ENCODE measurements at regions not wholly inside any gene's neighbourhood (a gene's known extent, or its start where the extent isn't known, plus 50 kb on each side); places are given as distances from the start of the nearest gene placed in this dataset.

DNA sequence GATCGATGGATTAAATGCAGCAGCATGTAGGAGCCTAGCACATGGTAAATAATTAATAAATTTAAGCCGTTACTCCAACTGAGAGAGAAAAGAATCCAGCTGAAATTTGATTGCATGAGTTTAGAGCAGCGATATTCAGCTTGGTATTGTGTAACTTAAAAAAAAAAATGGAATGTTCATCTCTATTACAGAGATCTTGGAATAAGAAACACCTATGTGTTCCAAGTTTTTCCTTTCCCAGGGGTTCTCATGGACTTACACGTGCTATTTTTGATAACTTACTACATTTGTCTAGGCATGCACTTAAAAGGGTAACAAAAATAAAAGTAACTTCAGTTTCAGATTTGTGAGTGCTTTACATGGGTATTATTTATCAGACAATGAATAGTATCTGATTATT, 122.8 kb downstream of the RASSF9 start:
- ChIA-PET POLR2A (no interaction called here), CTCF (no interaction called here)
- TF ChIP-seq, protein P1, sequence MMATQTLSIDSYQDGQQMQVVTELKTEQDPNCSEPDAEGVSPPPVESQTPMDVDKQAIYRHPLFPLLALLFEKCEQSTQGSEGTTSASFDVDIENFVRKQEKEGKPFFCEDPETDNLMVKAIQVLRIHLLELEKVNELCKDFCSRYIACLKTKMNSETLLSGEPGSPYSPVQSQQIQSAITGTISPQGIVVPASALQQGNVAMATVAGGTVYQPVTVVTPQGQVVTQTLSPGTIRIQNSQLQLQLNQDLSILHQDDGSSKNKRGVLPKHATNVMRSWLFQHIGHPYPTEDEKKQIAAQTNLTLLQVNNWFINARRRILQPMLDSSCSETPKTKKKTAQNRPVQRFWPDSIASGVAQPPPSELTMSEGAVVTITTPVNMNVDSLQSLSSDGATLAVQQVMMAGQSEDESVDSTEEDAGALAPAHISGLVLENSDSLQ (IDR thresholded peaks at IDR 0.05), result no peak
- TF ChIP-seq FOXK2 (IDR thresholded peaks at IDR 0.05) (no peak), FOXA1 (IDR thresholded peaks at IDR 0.05) (no peak), FOXM1 (IDR thresholded peaks at IDR 0.05; ENCODE audit: borderline replicate concordance) (no peak), CTBP1 (IDR thresholded peaks at IDR 0.05; ENCODE audit: borderline replicate concordance) (no peak), TARDBP (IDR thresholded peaks at IDR 0.05) (no peak), SP1 (IDR thresholded peaks at IDR 0.05) (no peak), ARNT (IDR thresholded peaks at IDR 0.05) (no peak), ZNF384 (IDR thresholded peaks at IDR 0.05) (no peak), SUZ12 (IDR thresholded peaks at IDR 0.05) (no peak), L3MBTL2 (conservative IDR thresholded peaks at IDR 0.05) (no peak), HDGF (IDR thresholded peaks at IDR 0.05; ENCODE audit: borderline replicate concordance) (no peak)

DNA sequence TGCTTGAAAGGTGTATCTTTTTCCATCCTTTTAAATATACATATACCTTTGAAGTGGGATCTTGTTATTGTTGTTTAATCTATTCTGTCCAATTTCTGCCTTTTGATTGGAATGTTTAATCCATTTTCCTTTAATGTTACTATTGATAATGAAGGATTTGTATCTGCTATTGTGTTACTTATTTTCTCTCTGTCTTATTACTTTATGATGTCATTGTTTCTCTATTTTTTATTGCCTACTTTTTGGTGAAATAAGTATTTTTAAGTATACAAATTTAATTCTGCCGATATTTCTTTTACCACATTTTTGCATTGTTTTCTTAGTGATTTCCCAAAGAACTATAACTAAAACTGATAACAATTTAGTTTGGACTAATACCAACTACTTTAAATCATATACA, 121.8 kb downstream of the RASSF9 start:
- no peak for TF ChIP-seq LEF1 (IDR thresholded peaks at IDR 0.05; ENCODE audit: borderline replicate concordance)
- TF ChIP-seq ARNT (IDR thresholded peaks at IDR 0.05), result no peak
- no peak for TF ChIP-seq HDGF (IDR thresholded peaks at IDR 0.05; ENCODE audit: borderline replicate concordance)
- no peak for TF ChIP-seq SP1 (IDR thresholded peaks at IDR 0.05)
- TF ChIP-seq TARDBP (IDR thresholded peaks at IDR 0.05), result no peak
- TF ChIP-seq ELF4 (IDR thresholded peaks at IDR 0.05), result no peak
- no peak for TF ChIP-seq ZNF384 (IDR thresholded peaks at IDR 0.05)
- no peak for TF ChIP-seq BHLHE40 (IDR thresholded peaks at IDR 0.05; ENCODE audit: borderline replicate concordance)
- no peak for TF ChIP-seq SUZ12 (IDR thresholded peaks at IDR 0.05)
- no peak for TF ChIP-seq CTBP1 (IDR thresholded peaks at IDR 0.05; ENCODE audit: borderline replicate concordance)
- no peak for TF ChIP-seq FOXM1 (IDR thresholded peaks at IDR 0.05; ENCODE audit: borderline replicate concordance)
- ChIA-PET CTCF (no interaction called here), POLR2A (no interaction called here)
- DNase-seq (ENCODE audit: extremely low spot score), result no peak

More for the DNA sequence above, 122.8 kb downstream of the RASSF9 start:
- DNase-seq (ENCODE audit: extremely low spot score), result no peak

- ChIA-PET POLR2A (no interaction called here), CTCF (no interaction called here)
- TF ChIP-seq SUZ12 (IDR thresholded peaks at IDR 0.05), result no peak
- TF ChIP-seq ZNF384 (IDR thresholded peaks at IDR 0.05), result no peak
- TF ChIP-seq CTBP1 (IDR thresholded peaks at IDR 0.05; ENCODE audit: borderline replicate concordance), result no peak
- no peak for TF ChIP-seq ELF4 (IDR thresholded peaks at IDR 0.05)
- no peak for TF ChIP-seq TARDBP (IDR thresholded peaks at IDR 0.05)
- no peak for TF ChIP-seq L3MBTL2 (conservative IDR thresholded peaks at IDR 0.05)
- TF ChIP-seq FOXK2 (IDR thresholded peaks at IDR 0.05), result no peak
- TF ChIP-seq FOXM1 (IDR thresholded peaks at IDR 0.05; ENCODE audit: borderline replicate concordance), result no peak
- no peak for TF ChIP-seq SP1 (IDR thresholded peaks at IDR 0.05)
- TF ChIP-seq BHLHE40 (IDR thresholded peaks at IDR 0.05; ENCODE audit: borderline replicate concordance), result no peak
- TF ChIP-seq LEF1 (IDR thresholded peaks at IDR 0.05; ENCODE audit: borderline replicate concordance), result no peak
- TF ChIP-seq ARNT (IDR thresholded peaks at IDR 0.05), result no peak
- DNase-seq (ENCODE audit: extremely low spot score), result no peak
These were observed 115.7 kb downstream of the RASSF9 start for GRCh38 chr12:85720308-85721033.

DNA sequence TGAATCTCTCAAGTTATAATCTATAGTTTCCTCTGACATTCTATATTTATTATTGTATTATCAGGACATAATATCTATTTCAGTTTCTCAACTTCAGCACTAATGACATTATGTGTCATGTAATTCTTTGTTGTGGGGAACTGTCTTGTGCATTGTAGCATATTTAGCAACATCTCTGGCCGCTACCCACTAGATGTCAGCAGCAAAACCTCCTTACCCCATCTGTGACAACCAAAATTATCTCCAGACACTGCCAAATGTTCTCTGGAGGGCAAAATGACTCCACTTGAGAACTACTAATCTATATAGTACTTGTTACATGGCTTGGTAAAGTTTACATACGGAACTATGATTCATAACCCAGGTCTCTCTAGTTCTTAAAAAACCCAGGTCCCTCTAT, 110.2 kb downstream of the RASSF9 start:
- ChIA-PET CTCF (no interaction called here), POLR2A (no interaction called here)
- TF ChIP-seq LEF1 (IDR thresholded peaks at IDR 0.05; ENCODE audit: borderline replicate concordance), result no peak
- TF ChIP-seq ARNT (IDR thresholded peaks at IDR 0.05), result no peak
- no peak for TF ChIP-seq HDGF (IDR thresholded peaks at IDR 0.05; ENCODE audit: borderline replicate concordance)
- TF ChIP-seq CTBP1 (IDR thresholded peaks at IDR 0.05; ENCODE audit: borderline replicate concordance), result no peak
- TF ChIP-seq SUZ12 (IDR thresholded peaks at IDR 0.05), result no peak
- TF ChIP-seq, protein P1 (IDR thresholded peaks at IDR 0.05), result no peak
- no peak for TF ChIP-seq BHLHE40 (IDR thresholded peaks at IDR 0.05; ENCODE audit: borderline replicate concordance)
- TF ChIP-seq TARDBP (IDR thresholded peaks at IDR 0.05), result no peak
- TF ChIP-seq FOXM1 (IDR thresholded peaks at IDR 0.05; ENCODE audit: borderline replicate concordance), result no peak
- no peak for TF ChIP-seq ZNF384 (IDR thresholded peaks at IDR 0.05)
- no peak for TF ChIP-seq ELF4 (IDR thresholded peaks at IDR 0.05)
- no peak for TF ChIP-seq FOXK2 (IDR thresholded peaks at IDR 0.05)
- DNase-seq (ENCODE audit: extremely low spot score), result no peak

GRCh38 chr12:85733221-85733840, 102.9 kb downstream of the RASSF9 start:
- no peak for DNase-seq (ENCODE audit: extremely low spot score)
- TF ChIP-seq FOXM1 (IDR thresholded peaks at IDR 0.05; ENCODE audit: borderline replicate concordance), result no peak
- no peak for TF ChIP-seq ELF4 (IDR thresholded peaks at IDR 0.05)
- no peak for TF ChIP-seq SP1 (IDR thresholded peaks at IDR 0.05)
- no peak for TF ChIP-seq HDGF (IDR thresholded peaks at IDR 0.05; ENCODE audit: borderline replicate concordance)
- TF ChIP-seq ARNT (IDR thresholded peaks at IDR 0.05), result no peak
- TF ChIP-seq CTBP1 (IDR thresholded peaks at IDR 0.05; ENCODE audit: borderline replicate concordance), result no peak
- no peak for TF ChIP-seq L3MBTL2 (conservative IDR thresholded peaks at IDR 0.05)
- TF ChIP-seq FOXK2 (IDR thresholded peaks at IDR 0.05), result no peak
- no peak for TF ChIP-seq TARDBP (IDR thresholded peaks at IDR 0.05)
- no peak for TF ChIP-seq LEF1 (IDR thresholded peaks at IDR 0.05; ENCODE audit: borderline replicate concordance)
- no peak for TF ChIP-seq NFRKB (IDR thresholded peaks at IDR 0.05)
- TF ChIP-seq, protein P1 (IDR thresholded peaks at IDR 0.05), result no peak
- CTCF ChIA-PET, result no interaction called here
- POLR2A ChIA-PET, result no interaction called here

GRCh38 chr12:85733984-85734383, 102.2 kb downstream of the RASSF9 start:
- no peak for DNase-seq (ENCODE audit: extremely low spot score)
- POLR2A ChIA-PET, result no interaction called here
- CTCF ChIA-PET, result no interaction called here
- TF ChIP-seq FOXM1 (IDR thresholded peaks at IDR 0.05; ENCODE audit: borderline replicate concordance) (no peak), FOXK2 (IDR thresholded peaks at IDR 0.05) (no peak), HDGF (IDR thresholded peaks at IDR 0.05; ENCODE audit: borderline replicate concordance) (no peak), ARNT (IDR thresholded peaks at IDR 0.05) (no peak), CTBP1 (IDR thresholded peaks at IDR 0.05; ENCODE audit: borderline replicate concordance) (no peak), LEF1 (IDR thresholded peaks at IDR 0.05; ENCODE audit: borderline replicate concordance) (no peak), ELF4 (IDR thresholded peaks at IDR 0.05) (no peak), TARDBP (IDR thresholded peaks at IDR 0.05) (no peak), SP1 (IDR thresholded peaks at IDR 0.05) (no peak), BHLHE40 (IDR thresholded peaks at IDR 0.05; ENCODE audit: borderline replicate concordance) (no peak), NFRKB (IDR thresholded peaks at IDR 0.05) (no peak), SUZ12 (IDR thresholded peaks at IDR 0.05) (no peak)
- TF ChIP-seq, protein P1 (IDR thresholded peaks at IDR 0.05), result no peak
